ENCODE measurements at regions not wholly inside any gene's neighbourhood (a gene's known extent, or its start where the extent isn't known, plus 50 kb on each side); places are given as distances from the start of the nearest gene placed in this dataset.

DNA sequence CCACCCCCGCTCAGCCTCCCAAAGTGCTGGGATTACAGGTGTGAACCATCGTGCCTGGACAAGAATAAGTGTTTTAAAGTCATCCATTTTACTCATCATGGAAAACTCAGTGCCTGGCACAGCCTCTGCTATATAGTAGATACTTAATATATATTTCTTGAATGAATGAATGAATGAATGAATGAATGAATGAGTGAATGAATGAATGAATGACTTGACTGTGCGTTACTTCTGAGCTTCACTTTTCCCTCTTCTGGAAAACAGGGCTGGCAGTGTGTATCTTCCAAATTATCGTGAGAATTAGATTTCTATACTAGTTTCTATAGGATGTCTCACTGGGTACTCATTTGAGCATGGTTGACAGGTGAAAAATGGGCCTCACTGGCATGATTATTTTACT lies 307.3 kb upstream of the ERCC4 start:
- DNase-seq (ENCODE audit: low spot score), result no peak
- Histone ChIP-seq H2AFZ (no peak overlapping the region), H3K4me2 (no peak overlapping the region), H3K27ac (ENCODE audit: low read depth) (no peak overlapping the region), H3K27me3 (ENCODE audit: insufficient read depth) (no peaks in the 10 kb centered on the region), H3K36me3 (ENCODE audit: insufficient read depth) (no peaks in the 10 kb centered on the region), H3K4me3 (no peak overlapping the region), H3K9me2 (ENCODE audit: insufficient read depth) (peaks cover 11% of the 10 kb centered on the region), H3K79me2 (replicated peaks; ENCODE audit: insufficient read depth) (no peaks in the 10 kb centered on the region), H4K20me1 (replicated peaks; ENCODE audit: insufficient read depth) (no peaks in the 10 kb centered on the region), H3K4me1 (ENCODE audit: insufficient read depth) (peaks cover 32% of the 10 kb centered on the region), H3F3A (replicated peaks; ENCODE audit: low read depth) (no peaks in the 10 kb centered on the region)
- H3K4me1 Mint-ChIP-seq, result peaks cover 35% of the 10 kb centered on the region
- no peak overlapping the region for H3K4me3 Mint-ChIP-seq
- no peak for ATAC-seq
- H3K27ac Mint-ChIP-seq, result no peak overlapping the region
- peaks cover 2% of the 10 kb centered on the region for H3K27me3 Mint-ChIP-seq (ENCODE audit: insufficient read depth, low read depth, poor library complexity)
- no peaks in the 10 kb centered on the region for H3K9me3 Mint-ChIP-seq
- no peaks in the 10 kb centered on the region for H3K36me3 Mint-ChIP-seq (ENCODE audit: low read depth)
- TF ChIP-seq NANOG (IDR thresholded peaks at IDR 0.05; ENCODE audit: borderline replicate concordance) (no peak), EZH2phosphoT487 (IDR thresholded peaks at IDR 0.05; ENCODE audit: unreplicated experiment) (no peak), JUNB (IDR thresholded peaks at IDR 0.05; ENCODE audit: unreplicated experiment) (no peak), ZNF331 (CRISPR knock-in tag; IDR thresholded peaks at IDR 0.05; ENCODE audit: low read depth) (no peak), CREB1 (CRISPR knock-in tag; IDR thresholded peaks at IDR 0.05; ENCODE audit: low read depth) (no peak)
- TF ChIP-seq, protein P1, sequence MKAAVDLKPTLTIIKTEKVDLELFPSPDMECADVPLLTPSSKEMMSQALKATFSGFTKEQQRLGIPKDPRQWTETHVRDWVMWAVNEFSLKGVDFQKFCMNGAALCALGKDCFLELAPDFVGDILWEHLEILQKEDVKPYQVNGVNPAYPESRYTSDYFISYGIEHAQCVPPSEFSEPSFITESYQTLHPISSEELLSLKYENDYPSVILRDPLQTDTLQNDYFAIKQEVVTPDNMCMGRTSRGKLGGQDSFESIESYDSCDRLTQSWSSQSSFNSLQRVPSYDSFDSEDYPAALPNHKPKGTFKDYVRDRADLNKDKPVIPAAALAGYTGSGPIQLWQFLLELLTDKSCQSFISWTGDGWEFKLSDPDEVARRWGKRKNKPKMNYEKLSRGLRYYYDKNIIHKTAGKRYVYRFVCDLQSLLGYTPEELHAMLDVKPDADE (IDR thresholded peaks at IDR 0.05), result no peak

DNA sequence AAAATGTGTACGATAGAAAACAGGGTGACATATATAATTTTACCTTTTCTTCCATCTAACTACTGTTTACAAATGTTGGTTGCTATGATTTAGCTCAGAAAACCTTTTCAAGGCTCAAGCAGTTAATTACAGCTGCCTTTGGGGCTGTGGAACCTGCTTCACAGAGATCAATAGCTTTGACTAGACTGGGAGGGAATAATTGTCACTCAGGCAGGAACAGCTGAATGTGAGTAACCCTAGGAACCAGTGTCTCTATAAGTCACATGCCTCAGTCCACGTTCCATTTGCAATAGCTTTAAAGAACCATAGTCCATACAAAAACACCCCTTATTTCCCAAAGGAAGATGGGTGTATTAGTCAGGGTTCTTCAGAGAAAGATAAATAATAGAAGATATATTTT lies 306.8 kb upstream of the ERCC4 start:
- no peak for DNase-seq (ENCODE audit: low spot score)
- peaks cover 35% of the 10 kb centered on the region for H3K4me1 Mint-ChIP-seq
- no peak overlapping the region for H3K27ac Mint-ChIP-seq
- no peaks in the 10 kb centered on the region for H3K36me3 Mint-ChIP-seq (ENCODE audit: low read depth)
- Histone ChIP-seq H3K27ac (ENCODE audit: low read depth) (no peak overlapping the region), H3K79me2 (replicated peaks; ENCODE audit: insufficient read depth) (no peaks in the 10 kb centered on the region), H3K4me3 (no peak overlapping the region), H2AFZ (no peak overlapping the region), H3K9me2 (ENCODE audit: insufficient read depth) (peaks cover 11% of the 10 kb centered on the region), H3K4me2 (no peak overlapping the region), H3K36me3 (ENCODE audit: insufficient read depth) (no peaks in the 10 kb centered on the region), H3F3A (replicated peaks; ENCODE audit: low read depth) (no peaks in the 10 kb centered on the region), H3K4me1 (ENCODE audit: insufficient read depth) (peaks cover 32% of the 10 kb centered on the region), H3K27me3 (ENCODE audit: insufficient read depth) (no peaks in the 10 kb centered on the region), H4K20me1 (replicated peaks; ENCODE audit: insufficient read depth) (no peaks in the 10 kb centered on the region)
- no peak for ATAC-seq
- no peaks in the 10 kb centered on the region for H3K9me3 Mint-ChIP-seq
- H3K4me3 Mint-ChIP-seq, result no peak overlapping the region
- H3K27me3 Mint-ChIP-seq (ENCODE audit: insufficient read depth, low read depth, poor library complexity), result peaks cover 2% of the 10 kb centered on the region
- no peak for TF ChIP-seq NANOG (IDR thresholded peaks at IDR 0.05; ENCODE audit: borderline replicate concordance)
- TF ChIP-seq, protein P1 (IDR thresholded peaks at IDR 0.05), result no peak
- TF ChIP-seq, protein P2, sequence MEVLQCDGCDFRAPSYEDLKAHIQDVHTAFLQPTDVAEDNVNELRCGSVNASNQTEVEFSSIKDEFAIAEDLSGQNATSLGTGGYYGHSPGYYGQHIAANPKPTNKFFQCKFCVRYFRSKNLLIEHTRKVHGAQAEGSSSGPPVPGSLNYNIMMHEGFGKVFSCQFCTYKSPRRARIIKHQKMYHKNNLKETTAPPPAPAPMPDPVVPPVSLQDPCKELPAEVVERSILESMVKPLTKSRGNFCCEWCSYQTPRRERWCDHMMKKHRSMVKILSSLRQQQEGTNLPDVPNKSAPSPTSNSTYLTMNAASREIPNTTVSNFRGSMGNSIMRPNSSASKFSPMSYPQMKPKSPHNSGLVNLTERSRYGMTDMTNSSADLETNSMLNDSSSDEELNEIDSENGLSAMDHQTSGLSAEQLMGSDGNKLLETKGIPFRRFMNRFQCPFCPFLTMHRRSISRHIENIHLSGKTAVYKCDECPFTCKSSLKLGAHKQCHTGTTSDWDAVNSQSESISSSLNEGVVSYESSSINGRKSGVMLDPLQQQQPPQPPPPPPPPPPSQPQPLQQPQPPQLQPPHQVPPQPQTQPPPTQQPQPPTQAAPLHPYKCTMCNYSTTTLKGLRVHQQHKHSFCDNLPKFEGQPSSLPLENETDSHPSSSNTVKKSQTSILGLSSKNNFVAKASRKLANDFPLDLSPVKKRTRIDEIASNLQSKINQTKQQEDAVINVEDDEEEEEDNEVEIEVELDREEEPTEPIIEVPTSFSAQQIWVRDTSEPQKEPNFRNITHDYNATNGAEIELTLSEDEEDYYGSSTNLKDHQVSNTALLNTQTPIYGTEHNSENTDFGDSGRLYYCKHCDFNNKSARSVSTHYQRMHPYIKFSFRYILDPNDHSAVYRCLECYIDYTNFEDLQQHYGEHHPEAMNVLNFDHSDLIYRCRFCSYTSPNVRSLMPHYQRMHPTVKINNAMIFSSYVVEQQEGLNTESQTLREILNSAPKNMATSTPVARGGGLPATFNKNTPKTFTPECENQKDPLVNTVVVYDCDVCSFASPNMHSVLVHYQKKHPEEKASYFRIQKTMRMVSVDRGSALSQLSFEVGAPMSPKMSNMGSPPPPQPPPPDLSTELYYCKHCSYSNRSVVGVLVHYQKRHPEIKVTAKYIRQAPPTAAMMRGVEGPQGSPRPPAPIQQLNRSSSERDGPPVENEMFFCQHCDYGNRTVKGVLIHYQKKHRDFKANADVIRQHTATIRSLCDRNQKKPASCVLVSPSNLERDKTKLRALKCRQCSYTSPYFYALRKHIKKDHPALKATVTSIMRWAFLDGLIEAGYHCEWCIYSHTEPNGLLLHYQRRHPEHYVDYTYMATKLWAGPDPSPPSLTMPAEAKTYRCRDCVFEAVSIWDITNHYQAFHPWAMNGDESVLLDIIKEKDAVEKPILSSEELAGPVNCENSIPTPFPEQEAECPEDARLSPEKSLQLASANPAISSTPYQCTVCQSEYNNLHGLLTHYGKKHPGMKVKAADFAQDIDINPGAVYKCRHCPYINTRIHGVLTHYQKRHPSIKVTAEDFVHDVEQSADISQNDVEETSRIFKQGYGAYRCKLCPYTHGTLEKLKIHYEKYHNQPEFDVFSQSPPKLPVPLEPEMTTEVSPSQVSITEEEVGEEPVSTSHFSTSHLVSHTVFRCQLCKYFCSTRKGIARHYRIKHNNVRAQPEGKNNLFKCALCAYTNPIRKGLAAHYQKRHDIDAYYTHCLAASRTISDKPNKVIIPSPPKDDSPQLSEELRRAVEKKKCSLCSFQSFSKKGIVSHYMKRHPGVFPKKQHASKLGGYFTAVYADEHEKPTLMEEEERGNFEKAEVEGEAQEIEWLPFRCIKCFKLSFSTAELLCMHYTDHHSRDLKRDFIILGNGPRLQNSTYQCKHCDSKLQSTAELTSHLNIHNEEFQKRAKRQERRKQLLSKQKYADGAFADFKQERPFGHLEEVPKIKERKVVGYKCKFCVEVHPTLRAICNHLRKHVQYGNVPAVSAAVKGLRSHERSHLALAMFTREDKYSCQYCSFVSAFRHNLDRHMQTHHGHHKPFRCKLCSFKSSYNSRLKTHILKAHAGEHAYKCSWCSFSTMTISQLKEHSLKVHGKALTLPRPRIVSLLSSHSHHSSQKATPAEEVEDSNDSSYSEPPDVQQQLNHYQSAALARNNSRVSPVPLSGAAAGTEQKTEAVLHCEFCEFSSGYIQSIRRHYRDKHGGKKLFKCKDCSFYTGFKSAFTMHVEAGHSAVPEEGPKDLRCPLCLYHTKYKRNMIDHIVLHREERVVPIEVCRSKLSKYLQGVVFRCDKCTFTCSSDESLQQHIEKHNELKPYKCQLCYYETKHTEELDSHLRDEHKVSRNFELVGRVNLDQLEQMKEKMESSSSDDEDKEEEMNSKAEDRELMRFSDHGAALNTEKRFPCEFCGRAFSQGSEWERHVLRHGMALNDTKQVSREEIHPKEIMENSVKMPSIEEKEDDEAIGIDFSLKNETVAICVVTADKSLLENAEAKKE (CRISPR knock-in tag; IDR thresholded peaks at IDR 0.05), result no peak
- TF ChIP-seq STAT1 (IDR thresholded peaks at IDR 0.05; ENCODE audit: unreplicated experiment), result no peak
- no peak for TF ChIP-seq ZNF114 (CRISPR knock-in tag; IDR thresholded peaks at IDR 0.05)
- TF ChIP-seq CREB1 (CRISPR knock-in tag; IDR thresholded peaks at IDR 0.05; ENCODE audit: low read depth), result no peak
- TF ChIP-seq ZNF331 (CRISPR knock-in tag; IDR thresholded peaks at IDR 0.05; ENCODE audit: low read depth), result no peak
- TF ChIP-seq JUNB (IDR thresholded peaks at IDR 0.05; ENCODE audit: unreplicated experiment), result no peak
- no peak for TF ChIP-seq POLR2AphosphoS5 (IDR thresholded peaks at IDR 0.05; ENCODE audit: low read depth)
- no peak for TF ChIP-seq EZH2phosphoT487 (IDR thresholded peaks at IDR 0.05; ENCODE audit: unreplicated experiment)
- no peak for TF ChIP-seq EZH2 (IDR thresholded peaks at IDR 0.05; ENCODE audit: low read depth, unreplicated experiment)
- TF ChIP-seq, protein P3, sequence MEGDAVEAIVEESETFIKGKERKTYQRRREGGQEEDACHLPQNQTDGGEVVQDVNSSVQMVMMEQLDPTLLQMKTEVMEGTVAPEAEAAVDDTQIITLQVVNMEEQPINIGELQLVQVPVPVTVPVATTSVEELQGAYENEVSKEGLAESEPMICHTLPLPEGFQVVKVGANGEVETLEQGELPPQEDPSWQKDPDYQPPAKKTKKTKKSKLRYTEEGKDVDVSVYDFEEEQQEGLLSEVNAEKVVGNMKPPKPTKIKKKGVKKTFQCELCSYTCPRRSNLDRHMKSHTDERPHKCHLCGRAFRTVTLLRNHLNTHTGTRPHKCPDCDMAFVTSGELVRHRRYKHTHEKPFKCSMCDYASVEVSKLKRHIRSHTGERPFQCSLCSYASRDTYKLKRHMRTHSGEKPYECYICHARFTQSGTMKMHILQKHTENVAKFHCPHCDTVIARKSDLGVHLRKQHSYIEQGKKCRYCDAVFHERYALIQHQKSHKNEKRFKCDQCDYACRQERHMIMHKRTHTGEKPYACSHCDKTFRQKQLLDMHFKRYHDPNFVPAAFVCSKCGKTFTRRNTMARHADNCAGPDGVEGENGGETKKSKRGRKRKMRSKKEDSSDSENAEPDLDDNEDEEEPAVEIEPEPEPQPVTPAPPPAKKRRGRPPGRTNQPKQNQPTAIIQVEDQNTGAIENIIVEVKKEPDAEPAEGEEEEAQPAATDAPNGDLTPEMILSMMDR (conservative IDR thresholded peaks at IDR 0.05; ENCODE audit: low read depth in 2 of 2), result no peak
